ENCODE measurements at regions not wholly inside any gene's neighbourhood (a gene's known extent, or its start where the extent isn't known, plus 50 kb on each side); places are given as distances from the start of the nearest gene placed in this dataset.
"Not testable (repeated sequence)": the region's sequence is repeated elsewhere in the genome, so short reads cannot be mapped to it uniquely, and the experiment has no call there.

- Histone ChIP-seq H3K9me3 (ENCODE audit: control insufficient read depth in 5 of 5, low read length in 5 of 5) (no peaks in the 10 kb centered on the region), H3K4me1 (ENCODE audit: control insufficient read depth in 5 of 5, insufficient read depth in 5 of 5, low read length in 5 of 5) (no peaks in the 10 kb centered on the region), H3K4me3 (ENCODE audit: low read depth in 1 of 5, low read length in 5 of 5) (no peak overlapping the region), H3K27ac (ENCODE audit: low read depth, low read length) (no peak overlapping the region), H3K9ac (ENCODE audit: low read length in 5 of 5) (no peak overlapping the region), H3K27me3 (ENCODE audit: control insufficient read depth in 5 of 5, insufficient read depth in 4 of 5, low read length in 5 of 5) (no peaks in the 10 kb centered on the region), H3K36me3 (ENCODE audit: control insufficient read depth in 5 of 5, insufficient read depth in 5 of 5, low read length in 5 of 5) (no peaks in the 10 kb centered on the region)
These were observed 274.6 kb upstream of the SLC16A7 start for GRCh38 chr12:59321278-59321677.

GRCh38 chr12:59320112-59320511, 275.7 kb upstream of the SLC16A7 start:
- H3K27ac ChIP-seq (ENCODE audit: low read depth, low read length) = no peak overlapping the region

DNA sequence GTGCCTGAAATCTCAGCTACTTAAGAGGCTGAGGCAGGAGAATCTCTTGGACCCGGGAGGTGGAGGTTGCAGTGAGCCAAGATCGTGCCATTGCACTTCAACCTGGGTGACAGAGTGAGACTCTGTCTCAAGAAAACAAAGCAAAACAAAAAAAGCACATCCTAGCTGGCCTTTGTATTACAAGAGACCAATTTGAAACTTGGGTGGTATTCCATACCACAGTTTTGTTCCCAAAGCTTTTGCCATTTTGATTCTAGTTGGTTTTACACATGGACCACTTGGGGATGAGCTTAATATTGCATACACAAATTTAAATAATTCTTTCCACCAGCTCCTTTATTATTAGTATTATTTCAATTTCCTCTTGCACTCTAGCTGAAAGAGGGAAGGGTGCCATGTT, 276.9 kb upstream of the SLC16A7 start:
- Histone ChIP-seq H3K9ac (ENCODE audit: low read length in 5 of 5) (no peak overlapping the region), H3K36me3 (ENCODE audit: control insufficient read depth in 5 of 5, insufficient read depth in 5 of 5, low read length in 5 of 5) (no peaks in the 10 kb centered on the region), H3K9me3 (ENCODE audit: control insufficient read depth in 5 of 5, low read length in 5 of 5) (no peaks in the 10 kb centered on the region), H3K27me3 (ENCODE audit: control insufficient read depth in 5 of 5, insufficient read depth in 4 of 5, low read length in 5 of 5) (no peaks in the 10 kb centered on the region), H3K4me1 (ENCODE audit: control insufficient read depth in 5 of 5, insufficient read depth in 5 of 5, low read length in 5 of 5) (no peaks in the 10 kb centered on the region), H3K4me3 (ENCODE audit: low read depth in 1 of 5, low read length in 5 of 5) (no peak overlapping the region), H3K27ac (ENCODE audit: low read depth, low read length) (no peak overlapping the region)

More at GRCh38 chr12:59320112-59320511, 275.7 kb upstream of the SLC16A7 start:
- no peak overlapping the region for H3K4me3 ChIP-seq (ENCODE audit: low read depth in 1 of 5, low read length in 5 of 5)
- no peaks in the 10 kb centered on the region for H3K4me1 ChIP-seq (ENCODE audit: control insufficient read depth in 5 of 5, insufficient read depth in 5 of 5, low read length in 5 of 5)
- no peaks in the 10 kb centered on the region for H3K27me3 ChIP-seq (ENCODE audit: control insufficient read depth in 5 of 5, insufficient read depth in 4 of 5, low read length in 5 of 5)
- no peaks in the 10 kb centered on the region for H3K9me3 ChIP-seq (ENCODE audit: control insufficient read depth in 5 of 5, low read length in 5 of 5)
- H3K9ac ChIP-seq (ENCODE audit: low read length in 5 of 5) = no peak overlapping the region
- H3K36me3 ChIP-seq (ENCODE audit: control insufficient read depth in 5 of 5, insufficient read depth in 5 of 5, low read length in 5 of 5) = no peaks in the 10 kb centered on the region

GRCh38 chr12:59317598-59317997, 278.2 kb upstream of the SLC16A7 start:
- no peak overlapping the region for H3K4me3 ChIP-seq (ENCODE audit: low read depth in 1 of 5, low read length in 5 of 5)
- no peaks in the 10 kb centered on the region for H3K27me3 ChIP-seq (ENCODE audit: control insufficient read depth in 5 of 5, insufficient read depth in 4 of 5, low read length in 5 of 5)
- no peaks in the 10 kb centered on the region for H3K4me1 ChIP-seq (ENCODE audit: control insufficient read depth in 5 of 5, insufficient read depth in 5 of 5, low read length in 5 of 5)
- peaks cover 0 to 8% (median 0%) of the 10 kb centered on the region in 5 donors for H3K9me3 ChIP-seq (ENCODE audit: control insufficient read depth in 5 of 5, low read length in 5 of 5)
- no peak overlapping the region for H3K9ac ChIP-seq (ENCODE audit: low read length in 5 of 5)
- H3K36me3 ChIP-seq (ENCODE audit: control insufficient read depth in 5 of 5, insufficient read depth in 5 of 5, low read length in 5 of 5) = no peaks in the 10 kb centered on the region
- H3K27ac ChIP-seq (ENCODE audit: low read depth, low read length) = no peak overlapping the region

DNA sequence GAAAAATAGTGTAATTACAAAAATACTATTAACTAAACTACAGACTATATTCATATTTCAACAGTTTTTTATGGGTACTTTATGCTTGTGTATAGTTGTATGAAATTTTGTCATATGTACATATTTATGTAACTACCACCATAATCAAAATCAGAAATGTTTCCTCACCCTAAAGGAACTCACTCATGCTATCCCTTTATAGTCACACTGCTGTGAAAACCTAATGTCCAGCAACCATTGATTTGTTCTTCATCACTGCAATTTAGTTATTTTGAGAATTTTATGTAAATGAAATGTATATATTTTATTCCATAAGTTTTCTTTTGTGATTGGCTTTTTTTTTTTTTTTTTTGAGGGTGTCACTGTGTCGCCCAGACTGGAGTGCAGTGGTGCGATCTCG, 278.9 kb upstream of the SLC16A7 start:
- no peaks in the 10 kb centered on the region for H3K4me1 ChIP-seq (ENCODE audit: control insufficient read depth in 5 of 5, insufficient read depth in 5 of 5, low read length in 5 of 5)
- H3K9me3 ChIP-seq (ENCODE audit: control insufficient read depth in 5 of 5, low read length in 5 of 5) = peaks cover 0 to 15% (median 0%) of the 10 kb centered on the region in 5 donors
- no peak overlapping the region for H3K4me3 ChIP-seq (ENCODE audit: low read depth in 1 of 5, low read length in 5 of 5)
- no peaks in the 10 kb centered on the region for H3K36me3 ChIP-seq (ENCODE audit: control insufficient read depth in 5 of 5, insufficient read depth in 5 of 5, low read length in 5 of 5)
- H3K27ac ChIP-seq (ENCODE audit: low read depth, low read length) = no peak overlapping the region
- no peak overlapping the region for H3K9ac ChIP-seq (ENCODE audit: low read length in 5 of 5)
- no peaks in the 10 kb centered on the region for H3K27me3 ChIP-seq (ENCODE audit: control insufficient read depth in 5 of 5, insufficient read depth in 4 of 5, low read length in 5 of 5)

GRCh38 chr12:59316354-59316753, 279.5 kb upstream of the SLC16A7 start:
- H3K36me3 ChIP-seq (ENCODE audit: control insufficient read depth in 5 of 5, insufficient read depth in 5 of 5, low read length in 5 of 5); H3K4me3 ChIP-seq (ENCODE audit: low read depth in 1 of 5, low read length in 5 of 5); H3K9ac ChIP-seq (ENCODE audit: low read length in 5 of 5); H3K4me1 ChIP-seq (ENCODE audit: control insufficient read depth in 5 of 5, insufficient read depth in 5 of 5, low read length in 5 of 5); H3K27me3 ChIP-seq (ENCODE audit: control insufficient read depth in 5 of 5, insufficient read depth in 4 of 5, low read length in 5 of 5); H3K27ac ChIP-seq (ENCODE audit: low read depth, low read length): not testable (repeated sequence)
- H3K9me3 ChIP-seq (ENCODE audit: control insufficient read depth in 5 of 5, low read length in 5 of 5) = peaks cover 0 to 18% (median 3%) of the 10 kb centered on the region in 5 donors

DNA sequence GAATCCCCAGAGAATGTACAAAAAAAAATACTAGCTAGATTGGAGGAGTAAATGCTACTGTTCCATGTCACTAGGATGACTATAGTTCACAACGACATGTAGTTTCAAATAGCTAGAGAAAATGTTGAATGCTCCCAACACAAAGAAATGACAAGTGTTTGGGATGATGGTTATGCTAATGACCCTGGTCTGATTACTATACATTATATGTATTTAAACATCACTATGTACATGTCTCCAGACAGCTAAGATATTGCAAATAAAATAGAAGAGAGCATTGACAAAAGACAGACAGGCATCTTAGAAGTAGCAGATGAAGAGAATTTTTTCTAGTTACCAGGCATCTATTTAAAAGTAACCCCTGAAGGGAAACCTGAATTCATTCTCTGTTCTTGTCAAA, 281.6 kb upstream of the SLC16A7 start:
- no peak overlapping the region for H3K4me3 ChIP-seq (ENCODE audit: low read depth in 1 of 5, low read length in 5 of 5)
- no peak overlapping the region for H3K9ac ChIP-seq (ENCODE audit: low read length in 5 of 5)
- H3K27ac ChIP-seq (ENCODE audit: low read depth, low read length) = no peak overlapping the region
- no peaks in the 10 kb centered on the region for H3K4me1 ChIP-seq (ENCODE audit: control insufficient read depth in 5 of 5, insufficient read depth in 5 of 5, low read length in 5 of 5)
- H3K9me3 ChIP-seq (ENCODE audit: control insufficient read depth in 5 of 5, low read length in 5 of 5) = peaks cover 0 to 18% (median 7%) of the 10 kb centered on the region in 5 donors
- H3K36me3 ChIP-seq (ENCODE audit: control insufficient read depth in 5 of 5, insufficient read depth in 5 of 5, low read length in 5 of 5) = no peaks in the 10 kb centered on the region
- no peaks in the 10 kb centered on the region for H3K27me3 ChIP-seq (ENCODE audit: control insufficient read depth in 5 of 5, insufficient read depth in 4 of 5, low read length in 5 of 5)

DNA sequence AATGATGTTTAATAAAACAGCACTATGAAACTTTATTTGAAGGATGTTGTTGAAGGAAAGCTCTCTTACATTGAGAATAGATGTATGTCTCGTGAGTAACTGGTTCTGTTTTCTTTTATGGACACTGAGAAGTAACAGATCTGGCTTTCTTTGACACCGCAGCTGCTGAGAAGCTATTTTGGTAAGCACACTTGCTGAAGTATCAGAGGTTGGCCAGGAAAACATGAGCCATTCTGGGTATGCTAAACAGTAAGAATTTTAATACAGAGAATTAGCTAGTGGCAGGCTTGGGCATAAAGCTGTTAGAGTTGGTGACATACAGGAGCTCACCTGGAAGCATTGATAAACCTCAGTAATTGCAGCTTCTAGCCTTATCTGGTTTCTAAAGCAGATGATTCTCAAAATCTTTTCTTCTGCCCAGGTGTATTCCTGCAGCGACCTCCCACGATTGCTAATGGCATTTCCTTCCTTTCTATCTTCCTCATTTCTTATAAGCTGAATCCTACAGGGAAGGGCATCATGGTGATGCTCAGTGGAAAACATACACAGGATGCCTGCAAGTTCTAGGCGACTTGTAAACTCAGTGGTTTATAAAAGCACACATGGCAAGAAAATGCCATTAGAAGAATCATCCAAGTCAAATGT, 291.6 kb upstream of the SLC16A7 start:
- Histone ChIP-seq H3K27me3 (ENCODE audit: control insufficient read depth in 5 of 5, insufficient read depth in 4 of 5, low read length in 5 of 5) (no peaks in the 10 kb centered on the region), H3K9ac (ENCODE audit: low read length in 5 of 5) (no peak overlapping the region), H3K36me3 (ENCODE audit: control insufficient read depth in 5 of 5, insufficient read depth in 5 of 5, low read length in 5 of 5) (no peaks in the 10 kb centered on the region), H3K27ac (ENCODE audit: low read depth, low read length) (no peak overlapping the region), H3K4me3 (ENCODE audit: low read depth in 1 of 5, low read length in 5 of 5) (no peak overlapping the region), H3K9me3 (ENCODE audit: control insufficient read depth in 5 of 5, low read length in 5 of 5) (no peaks in the 10 kb centered on the region), H3K4me1 (ENCODE audit: control insufficient read depth in 5 of 5, insufficient read depth in 5 of 5, low read length in 5 of 5) (no peaks in the 10 kb centered on the region)

DNA sequence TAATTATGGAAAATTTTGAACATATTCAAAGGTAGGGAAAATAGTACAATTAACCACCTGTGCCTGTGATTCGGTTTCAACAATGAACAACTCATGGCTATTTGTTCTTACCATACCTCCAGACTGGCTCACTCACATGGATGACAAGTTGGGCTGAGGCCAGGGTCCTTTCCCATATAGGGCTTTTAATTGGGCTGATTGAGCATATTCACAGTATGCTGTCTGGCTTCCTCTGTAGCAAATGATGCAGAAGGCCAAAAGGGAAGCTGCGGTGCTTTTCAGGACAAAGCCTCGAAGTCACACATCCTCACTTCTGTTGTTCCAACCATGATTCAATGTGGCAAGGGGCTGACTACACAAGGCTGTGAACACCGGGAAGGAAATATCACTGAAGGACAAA, 297.5 kb upstream of the SLC16A7 start:
- no peaks in the 10 kb centered on the region for H3K4me1 ChIP-seq (ENCODE audit: control insufficient read depth in 5 of 5, insufficient read depth in 5 of 5, low read length in 5 of 5)
- no peak overlapping the region for H3K4me3 ChIP-seq (ENCODE audit: low read depth in 1 of 5, low read length in 5 of 5)
- H3K27ac ChIP-seq (ENCODE audit: low read depth, low read length) = no peak overlapping the region
- H3K9ac ChIP-seq (ENCODE audit: low read length in 5 of 5) = no peak overlapping the region
- H3K27me3 ChIP-seq (ENCODE audit: control insufficient read depth in 5 of 5, insufficient read depth in 4 of 5, low read length in 5 of 5) = no peaks in the 10 kb centered on the region
- no peaks in the 10 kb centered on the region for H3K36me3 ChIP-seq (ENCODE audit: control insufficient read depth in 5 of 5, insufficient read depth in 5 of 5, low read length in 5 of 5)
- no peaks in the 10 kb centered on the region for H3K9me3 ChIP-seq (ENCODE audit: control insufficient read depth in 5 of 5, low read length in 5 of 5)

DNA sequence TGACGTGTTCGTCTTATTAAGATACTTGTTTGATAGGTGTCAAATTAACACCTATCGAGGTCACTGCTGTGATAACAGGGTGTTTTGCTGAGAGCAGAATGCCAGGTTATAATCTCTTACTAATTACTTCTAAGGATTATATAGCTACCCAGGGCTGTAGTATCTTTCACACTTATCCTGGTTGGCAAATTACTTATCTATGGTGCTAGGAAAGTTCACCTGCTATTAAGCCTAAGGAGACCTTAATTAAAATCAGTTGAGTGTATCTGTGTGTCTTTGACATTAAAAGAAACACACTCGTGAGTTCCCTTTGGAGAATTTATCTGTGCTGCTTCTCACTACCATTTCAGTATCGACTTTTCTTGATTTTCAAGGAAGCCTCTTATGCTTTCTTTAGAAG, 301.6 kb upstream of the SLC16A7 start:
- no peaks in the 10 kb centered on the region for H3K4me1 ChIP-seq (ENCODE audit: control insufficient read depth in 5 of 5, insufficient read depth in 5 of 5, low read length in 5 of 5)

More for the DNA sequence above, 301.6 kb upstream of the SLC16A7 start:
- no peaks in the 10 kb centered on the region for H3K36me3 ChIP-seq (ENCODE audit: control insufficient read depth in 5 of 5, insufficient read depth in 5 of 5, low read length in 5 of 5)
- no peaks in the 10 kb centered on the region for H3K27me3 ChIP-seq (ENCODE audit: control insufficient read depth in 5 of 5, insufficient read depth in 4 of 5, low read length in 5 of 5)
- H3K4me3 ChIP-seq (ENCODE audit: low read depth in 1 of 5, low read length in 5 of 5) = no peak overlapping the region
- H3K27ac ChIP-seq (ENCODE audit: low read depth, low read length) = no peak overlapping the region
- H3K9ac ChIP-seq (ENCODE audit: low read length in 5 of 5) = no peak overlapping the region
- H3K9me3 ChIP-seq (ENCODE audit: control insufficient read depth in 5 of 5, low read length in 5 of 5) = peaks cover 0 to 2% (median 0%) of the 10 kb centered on the region in 5 donors

All from subcutaneous abdominal adipose tissue (tissue), 5 donors.